Gastrocnemius medialis (tissue), 4 donors: ENCODE measurements at regions not wholly inside any gene's neighbourhood (a gene's known extent, or its start where the extent isn't known, plus 50 kb on each side); places are given as distances from the start of the nearest gene placed in this dataset.

Experiments used
- ATAC-seq, 2 donors: fragments of 150-250 bp; one replicate each; pipeline ENCODE4 v1.9.1; 2016
- DNase-seq, 2 donors: peaks; one replicate each; pipeline ENCODE4 v3.0.0-alpha.2; 2019
- H3K27ac ChIP-seq, 4 donors: fragments of 200-600 bp; sonication (generic); 1 replicate in 1 of 4; 2 replicates in 3 of 4; pipeline ENCODE4 v1.5.1; 2016 to 2018; ENCODE audit warnings: mild to moderate bottlenecking in 2 of 4, moderate library complexity in 1 of 4
- H3K27me3 ChIP-seq, 3 donors: fragments of 200-600 bp; sonication (generic) in 2 of 3; 1 replicate in 1 of 3; 2 replicates in 2 of 3; pipeline versions ENCODE4 v1.5.1 to v1.6.0; 2016 to 2019; ENCODE audit warnings: mild to moderate bottlenecking in 1 of 3, moderate library complexity in 1 of 3
- H3K36me3 ChIP-seq, 2 donors: fragments of 200-600 bp; sonication (generic) in 1 of 2; one replicate each; pipeline ENCODE4 v1.5.1; 2017 to 2018
- H3K4me1 ChIP-seq, 2 donors: fragments of 200-600 bp; sonication (generic) in 1 of 2; one replicate each; pipeline ENCODE4 v1.5.1; 2016 to 2017; ENCODE audit warnings: mild to moderate bottlenecking in 2 of 2
- H3K4me3 ChIP-seq, 4 donors: fragments of 200-600 bp; sonication (generic) in 3 of 4; 1 replicate in 1 of 4; 2 replicates in 3 of 4; pipeline ENCODE4 v1.5.1; 2016 to 2019; ENCODE audit warnings: mild to moderate bottlenecking in 2 of 4
- H3K9me3 ChIP-seq, 3 donors: fragments of 200-600 bp; sonication (generic) in 2 of 3; 1 replicate in 1 of 3; 2 replicates in 2 of 3; pipeline ENCODE4 v1.5.1; 2016 to 2019
- POLR2A ChIP-seq, 2 donors: fragments of 450-650 bp; IDR thresholded peaks; one replicate each; pipeline ENCODE4 v1.6.1; 2017; ENCODE audit warnings: antibody characterized with exemption in 2 of 2, mild to moderate bottlenecking in 2 of 2, moderate library complexity in 2 of 2
- in situ Hi-C, 4 donors: fragments of 200-750 bp; cut with MboI; loops; one replicate each; pipeline versions ENCODE4 v1.15.0 to v1.8.0; 2017; ENCODE audit warnings: low sequenced_read_pairs in 4 of 4
- intact Hi-C: fragments of 100-400 bp; cut with DNase I; formaldehyde crosslinking; loops from one replicate; pipeline ENCODE4 v1.15.1; 2023; ENCODE audit warnings: low total_unique reads
- TF ChIP-seq, protein P1 (sequence below), 5 experiments: fragments of 450-650 bp in 3 of 5; fragments of 200-600 bp in 2 of 5; sonication (generic) in 2 of 5; IDR thresholded peaks in 4 of 5; conservative IDR thresholded peaks in 1 of 5; 1 replicate in 4 of 5; 2 replicates in 1 of 5; pipeline ENCODE4 v1.5.1; 2016 to 2019; ENCODE audit warnings: antibody characterized with exemption in 5 of 5, mild to moderate bottlenecking in 3 of 5, moderate library complexity in 3 of 5

DNA sequence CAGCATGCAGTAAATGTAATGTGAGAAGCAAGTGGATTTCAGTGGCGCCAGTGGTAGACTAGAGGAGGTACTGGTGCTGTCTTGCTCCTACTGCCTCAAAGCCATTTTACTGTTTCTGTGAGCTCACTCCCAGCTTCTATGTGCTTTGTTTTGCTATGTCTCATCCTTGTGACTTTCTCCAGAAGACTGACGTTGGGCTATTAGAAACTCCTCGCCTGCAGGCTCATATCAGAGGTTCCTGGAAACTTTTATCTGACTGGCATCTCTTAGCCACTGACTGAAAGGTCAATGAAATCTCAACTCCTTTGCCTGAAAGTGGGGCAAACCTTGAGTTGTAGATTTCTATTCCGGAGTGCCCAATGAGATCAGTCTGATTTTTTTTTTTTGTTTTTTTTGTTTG is 66.4 kb upstream of the SORCS1 start:
- no peak overlapping the region for H3K4me3 ChIP-seq
- no peak for TF ChIP-seq POLR2A (IDR thresholded peaks at IDR 0.05)
- TF ChIP-seq, protein P1, sequence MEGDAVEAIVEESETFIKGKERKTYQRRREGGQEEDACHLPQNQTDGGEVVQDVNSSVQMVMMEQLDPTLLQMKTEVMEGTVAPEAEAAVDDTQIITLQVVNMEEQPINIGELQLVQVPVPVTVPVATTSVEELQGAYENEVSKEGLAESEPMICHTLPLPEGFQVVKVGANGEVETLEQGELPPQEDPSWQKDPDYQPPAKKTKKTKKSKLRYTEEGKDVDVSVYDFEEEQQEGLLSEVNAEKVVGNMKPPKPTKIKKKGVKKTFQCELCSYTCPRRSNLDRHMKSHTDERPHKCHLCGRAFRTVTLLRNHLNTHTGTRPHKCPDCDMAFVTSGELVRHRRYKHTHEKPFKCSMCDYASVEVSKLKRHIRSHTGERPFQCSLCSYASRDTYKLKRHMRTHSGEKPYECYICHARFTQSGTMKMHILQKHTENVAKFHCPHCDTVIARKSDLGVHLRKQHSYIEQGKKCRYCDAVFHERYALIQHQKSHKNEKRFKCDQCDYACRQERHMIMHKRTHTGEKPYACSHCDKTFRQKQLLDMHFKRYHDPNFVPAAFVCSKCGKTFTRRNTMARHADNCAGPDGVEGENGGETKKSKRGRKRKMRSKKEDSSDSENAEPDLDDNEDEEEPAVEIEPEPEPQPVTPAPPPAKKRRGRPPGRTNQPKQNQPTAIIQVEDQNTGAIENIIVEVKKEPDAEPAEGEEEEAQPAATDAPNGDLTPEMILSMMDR (IDR thresholded peaks at IDR 0.05 in 4 of 5, conservative IDR thresholded peaks at IDR 0.05 in 1 of 5), result no peak
- no peak for DNase-seq
- H3K4me1 ChIP-seq, result no peaks in the 10 kb centered on the region
- H3K27ac ChIP-seq, result no peak overlapping the region
- no peaks in the 10 kb centered on the region for H3K27me3 ChIP-seq
- intact Hi-C loops, result no loop called here
- no peaks in the 10 kb centered on the region for H3K9me3 ChIP-seq
- no peaks in the 10 kb centered on the region for H3K36me3 ChIP-seq
- in situ Hi-C loops, result no loop called here
- ATAC-seq, result no peak

GRCh38 chr10:107215681-107216080 is 51.2 kb upstream of the SORCS1 start:
- Histone ChIP-seq H3K36me3 (no peaks in the 10 kb centered on the region), H3K9me3 (no peaks in the 10 kb centered on the region), H3K4me3 (no peak overlapping the region), H3K27me3 (no peaks in the 10 kb centered on the region), H3K4me1 (no peaks in the 10 kb centered on the region), H3K27ac (no peak overlapping the region)
- in situ Hi-C loops, result no loop called here
- intact Hi-C loops, result no loop called here
- ATAC-seq (no peak), DNase-seq (no peak)
- no peak for TF ChIP-seq POLR2A (IDR thresholded peaks at IDR 0.05)
- TF ChIP-seq, protein P1 (IDR thresholded peaks at IDR 0.05 in 4 of 5, conservative IDR thresholded peaks at IDR 0.05 in 1 of 5), result no peak
